Osteocyte (in vitro differentiated cells): ENCODE measurements at regions not wholly inside any gene's neighbourhood (a gene's known extent, or its start where the extent isn't known, plus 50 kb on each side); places are given as distances from the start of the nearest gene placed in this dataset.

Experiments used
- DNase-seq: peaks from one replicate; pipeline ENCODE4 v3.0.0; 2021; ENCODE audit warnings: mixed read lengths; ENCODE audit not compliant: unreplicated experiment; ENCODE audit errors: extremely low spot score
- H3K27ac Mint-ChIP-seq: one replicate; pipeline ENCODE4 v1.8.0; 2021; ENCODE audit warnings: mild to moderate bottlenecking, mixed read lengths; ENCODE audit not compliant: unreplicated experiment
- H3K27me3 Mint-ChIP-seq: one replicate; pipeline ENCODE4 v1.8.0; 2021; ENCODE audit warnings: mixed read lengths; ENCODE audit not compliant: unreplicated experiment
- H3K36me3 Mint-ChIP-seq: one replicate; pipeline ENCODE4 v1.8.0; 2021; ENCODE audit warnings: mixed read lengths; ENCODE audit not compliant: unreplicated experiment
- H3K4me1 Mint-ChIP-seq: one replicate; pipeline ENCODE4 v1.8.0; 2021; ENCODE audit warnings: mixed read lengths; ENCODE audit not compliant: unreplicated experiment
- H3K4me3 Mint-ChIP-seq: one replicate; pipeline ENCODE4 v1.8.0; 2021; ENCODE audit warnings: mild to moderate bottlenecking, moderate library complexity, mixed read lengths; ENCODE audit not compliant: unreplicated experiment
- H3K9me3 Mint-ChIP-seq: one replicate; pipeline ENCODE4 v1.8.0; 2021; ENCODE audit warnings: mixed read lengths; ENCODE audit not compliant: unreplicated experiment
- CTCF ChIP-seq: fragments of 200-600 bp; sonication (generic); IDR thresholded peaks from 2 replicates; pipeline ENCODE4 v1.5.0; 2021; ENCODE audit warnings: antibody characterized with exemption, mild to moderate bottlenecking, moderate library complexity

- H3K9me3 Mint-ChIP-seq, result peaks cover 8% of the 10 kb centered on the region
- no peak for DNase-seq
- no peak overlapping the region for H3K4me3 Mint-ChIP-seq
- no peak overlapping the region for H3K27ac Mint-ChIP-seq
- peaks cover 2% of the 10 kb centered on the region for H3K4me1 Mint-ChIP-seq
- TF ChIP-seq CTCF, result no peak
- peaks cover 2% of the 10 kb centered on the region for H3K36me3 Mint-ChIP-seq
- H3K27me3 Mint-ChIP-seq, result peaks cover 2% of the 10 kb centered on the region
Observed at GRCh38 chr5:61253547-61253946, 78.5 kb upstream of the ZSWIM6 start.

DNA sequence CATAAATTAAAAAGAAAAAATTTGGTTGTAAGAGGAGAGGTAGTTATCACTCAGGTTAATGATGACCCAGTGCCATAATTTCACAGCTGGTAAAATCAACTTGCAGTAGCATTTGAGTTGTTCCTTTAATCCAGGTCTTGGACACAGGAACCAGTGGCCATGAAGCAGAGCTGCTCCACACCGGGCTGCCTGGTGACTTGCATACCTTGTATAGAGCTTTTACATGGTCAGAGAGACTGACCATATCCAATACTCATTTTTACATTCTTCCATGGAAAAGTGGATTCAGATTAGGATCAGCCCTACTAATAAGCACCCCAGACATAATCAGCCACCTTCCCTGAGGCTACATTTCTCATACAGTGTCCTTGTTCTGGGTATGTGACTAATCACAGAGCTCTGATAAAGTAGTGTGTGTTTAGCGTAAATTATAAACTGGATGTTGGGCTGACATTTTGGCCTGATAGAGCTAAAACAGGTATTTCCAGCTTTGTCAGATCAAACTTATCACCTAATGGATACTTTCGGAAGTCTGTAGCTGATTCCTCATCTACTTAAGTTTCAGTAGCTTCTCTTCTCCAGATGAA is 77.0 kb upstream of the ZSWIM6 start:
- Mint-ChIP-seq H3K27ac (no peak overlapping the region), H3K36me3 (peaks cover 2% of the 10 kb centered on the region), H3K27me3 (peaks cover 2% of the 10 kb centered on the region), H3K9me3 (peaks cover 4% of the 10 kb centered on the region), H3K4me1 (peaks cover 2% of the 10 kb centered on the region), H3K4me3 (no peak overlapping the region)
- TF ChIP-seq CTCF, result no peak
- no peak for DNase-seq

DNA sequence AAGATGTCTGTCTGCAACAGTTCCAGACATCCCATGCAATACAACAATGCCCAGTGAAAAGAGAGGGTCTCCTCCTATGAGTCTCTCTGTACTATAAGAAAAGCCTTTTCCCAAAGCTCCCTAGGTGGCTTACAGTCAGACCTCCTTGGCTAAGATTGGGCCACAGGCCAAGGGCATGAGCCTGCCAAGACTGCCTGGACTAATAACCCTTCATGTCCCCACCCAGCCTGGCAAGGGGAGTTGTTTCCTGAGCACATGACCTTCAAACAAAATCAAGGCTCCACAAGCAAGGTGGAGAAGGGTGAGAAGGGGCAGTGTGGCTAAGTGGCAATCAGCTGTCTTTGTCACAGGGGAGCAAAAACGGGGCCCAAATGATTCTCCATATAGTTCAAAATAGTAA is 75.6 kb upstream of the ZSWIM6 start:
- Mint-ChIP-seq H3K27me3 (peaks cover 2% of the 10 kb centered on the region), H3K4me3 (no peak overlapping the region), H3K36me3 (no peaks in the 10 kb centered on the region), H3K27ac (no peak overlapping the region), H3K9me3 (peaks cover 4% of the 10 kb centered on the region), H3K4me1 (peaks cover 2% of the 10 kb centered on the region)
- DNase-seq, result no peak
- TF ChIP-seq CTCF, result no peak

DNA sequence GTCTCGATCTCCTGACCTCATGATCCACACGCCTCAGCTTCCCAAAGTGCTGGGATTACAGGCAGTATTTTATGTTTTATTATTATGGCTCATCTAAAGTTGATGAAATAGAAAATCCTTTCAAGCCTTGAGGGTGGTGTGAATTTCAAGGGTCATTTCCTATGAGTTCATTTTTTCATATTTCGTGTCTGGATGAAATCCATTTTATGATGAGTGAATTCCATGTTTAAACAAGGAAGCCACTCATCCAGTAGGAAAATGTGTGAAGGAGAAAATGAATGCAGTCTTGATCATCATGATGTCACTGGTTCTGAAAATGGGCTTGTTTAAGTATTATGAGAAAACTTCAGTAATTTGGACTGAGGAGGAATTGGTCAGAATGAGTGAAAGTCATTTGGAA is 74.6 kb upstream of the ZSWIM6 start:
- no peak for DNase-seq
- Mint-ChIP-seq H3K27me3 (peaks cover 2% of the 10 kb centered on the region), H3K4me1 (no peaks in the 10 kb centered on the region), H3K4me3 (no peak overlapping the region), H3K36me3 (no peaks in the 10 kb centered on the region), H3K27ac (no peak overlapping the region), H3K9me3 (peaks cover 4% of the 10 kb centered on the region)
- TF ChIP-seq CTCF, result no peak

- Mint-ChIP-seq H3K4me1 (no peaks in the 10 kb centered on the region), H3K27me3 (no peaks in the 10 kb centered on the region), H3K4me3 (no peak overlapping the region), H3K27ac (no peak overlapping the region), H3K9me3 (peaks cover 4% of the 10 kb centered on the region), H3K36me3 (no peaks in the 10 kb centered on the region)
- TF ChIP-seq CTCF, result no peak
- no peak for DNase-seq
Observed at GRCh38 chr5:61261136-61261535, 70.9 kb upstream of the ZSWIM6 start.
